Suppressor macrophage treated with lipopolysaccharide for 4 hours (primary cell): ENCODE measurements at regions not wholly inside any gene's neighbourhood (a gene's known extent, or its start where the extent isn't known, plus 50 kb on each side); places are given as distances from the start of the nearest gene placed in this dataset.
"Not testable (repeated sequence)": the region's sequence is repeated elsewhere in the genome, so short reads cannot be mapped to it uniquely, and the experiment has no call there.

ENCODE experiments used
- DNase-seq: peaks from one replicate; pipeline ENCODE4 v3.0.0-alpha.2; 2020

DNA sequence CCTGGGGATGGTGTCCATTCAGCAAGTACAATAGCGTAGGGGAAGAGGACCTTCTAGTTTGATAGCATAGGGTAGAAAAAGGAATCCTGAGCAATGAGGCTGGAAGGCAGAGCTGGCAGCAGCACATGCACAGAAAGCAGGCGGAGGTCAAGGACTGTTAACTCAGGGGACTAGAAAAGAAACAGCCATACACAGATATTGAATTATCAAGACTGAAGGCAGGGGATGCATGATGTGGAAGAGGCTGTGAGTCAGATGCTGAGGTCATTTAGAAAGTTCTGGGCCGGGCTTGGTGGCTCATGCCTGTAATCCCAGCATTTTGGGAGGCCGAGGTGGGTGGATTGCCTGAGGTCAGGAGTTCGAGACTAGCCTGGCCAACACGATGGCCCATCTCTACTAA lies 65.6 kb downstream of the OPTC start:
- peak; percentile 35 for DNase-seq

DNA sequence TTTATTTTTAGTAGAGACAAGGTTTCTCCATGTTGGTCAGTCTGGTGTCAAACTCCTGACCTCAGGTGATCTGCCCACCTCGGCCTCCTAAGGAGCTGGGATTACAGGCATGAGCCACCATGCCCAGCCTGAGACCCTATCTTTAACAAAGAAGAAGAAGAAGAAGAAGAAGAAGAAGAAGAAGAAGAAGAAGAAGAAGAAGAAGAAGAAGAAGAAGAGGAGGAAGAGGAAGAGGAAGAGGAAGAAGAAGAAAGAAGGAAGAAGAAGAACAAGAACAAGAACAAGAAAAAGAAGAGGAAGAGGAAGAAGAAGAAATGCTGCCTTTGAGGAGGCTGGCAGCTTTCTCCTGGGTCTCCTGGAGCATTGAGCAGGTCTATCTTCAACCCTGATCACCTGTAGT lies 64.9 kb upstream of the ATP2B4 start:
- DNase-seq, result not testable (repeated sequence)

DNA sequence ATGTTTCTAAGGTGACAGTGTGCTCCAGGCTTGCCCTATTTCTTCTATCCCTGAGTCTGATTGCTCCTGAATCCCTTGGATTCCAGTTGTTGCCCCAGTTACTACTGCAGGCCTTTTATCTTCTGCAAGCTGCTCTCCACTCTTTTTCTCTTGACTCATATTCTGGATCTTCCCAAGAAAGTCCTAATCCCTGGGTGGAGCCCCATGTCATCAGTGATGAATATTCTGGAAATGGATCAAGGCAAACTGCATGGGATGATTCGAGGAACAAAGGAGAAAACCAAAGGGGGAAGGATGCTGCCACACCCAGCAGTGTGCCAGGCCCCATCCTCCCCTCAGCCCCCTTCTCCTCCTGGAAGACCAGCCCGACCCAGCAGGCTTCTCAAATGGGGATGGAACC lies 63.3 kb upstream of the ATP2B4 start:
- no peak for DNase-seq

DNA sequence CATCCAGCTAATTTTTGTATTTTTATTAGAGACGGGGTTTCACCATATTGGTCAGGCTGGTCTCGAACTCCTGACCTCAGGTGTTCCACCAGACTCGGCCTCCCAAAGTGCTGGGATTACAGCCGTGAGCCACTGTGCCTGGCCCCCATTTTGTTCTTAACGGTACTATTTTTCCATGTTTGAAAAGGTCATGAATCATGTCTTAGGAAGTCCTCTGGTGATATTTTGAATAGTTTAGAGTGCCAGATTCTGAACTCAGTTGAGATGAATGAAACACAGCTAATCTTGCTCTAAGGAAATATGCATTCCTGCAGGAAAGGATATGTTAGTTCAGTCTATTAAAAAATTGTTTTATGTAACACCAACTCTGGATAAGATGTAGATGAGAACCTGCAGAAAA lies 62.6 kb upstream of the ATP2B4 start:
- no peak for DNase-seq

DNA sequence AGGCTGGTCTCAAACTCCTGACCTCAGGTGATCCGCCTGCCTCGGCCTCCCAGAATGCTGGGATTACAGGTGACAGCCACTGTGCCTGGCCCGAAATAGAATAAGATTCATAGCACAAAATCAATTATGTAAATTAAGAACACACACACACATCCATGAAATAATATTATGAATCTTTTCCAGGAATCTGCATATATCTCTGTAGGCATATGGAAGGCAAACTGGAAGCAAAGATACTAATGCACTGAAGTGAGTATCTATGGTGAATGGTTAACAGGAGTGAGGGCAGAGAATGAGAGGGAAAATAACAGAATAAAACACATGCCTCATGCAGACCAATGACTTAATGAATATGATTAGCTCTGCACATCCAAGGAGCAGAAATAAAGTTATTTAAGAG lies 61.6 kb upstream of the ATP2B4 start:
- no peak for DNase-seq

DNA sequence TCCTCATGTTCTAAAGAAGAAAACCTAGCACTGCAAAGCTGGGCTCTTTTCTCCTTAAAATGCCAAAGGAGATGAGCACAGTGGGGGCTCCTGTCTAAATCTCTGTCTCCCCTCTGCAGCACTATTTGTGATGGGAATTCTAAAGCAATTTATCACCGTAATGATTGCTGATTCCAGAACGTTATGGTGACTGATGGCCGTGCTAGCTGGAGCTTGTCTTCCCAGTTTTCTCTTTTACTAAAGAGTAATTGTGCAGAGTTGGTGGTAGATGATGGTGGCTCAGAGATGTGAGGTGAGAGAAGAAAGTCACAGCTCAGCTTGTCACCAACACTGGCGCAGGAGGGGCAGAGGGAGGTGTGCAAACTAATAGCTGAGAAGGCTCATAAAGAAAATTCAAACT lies 60.7 kb upstream of the ATP2B4 start:
- no peak for DNase-seq

DNA sequence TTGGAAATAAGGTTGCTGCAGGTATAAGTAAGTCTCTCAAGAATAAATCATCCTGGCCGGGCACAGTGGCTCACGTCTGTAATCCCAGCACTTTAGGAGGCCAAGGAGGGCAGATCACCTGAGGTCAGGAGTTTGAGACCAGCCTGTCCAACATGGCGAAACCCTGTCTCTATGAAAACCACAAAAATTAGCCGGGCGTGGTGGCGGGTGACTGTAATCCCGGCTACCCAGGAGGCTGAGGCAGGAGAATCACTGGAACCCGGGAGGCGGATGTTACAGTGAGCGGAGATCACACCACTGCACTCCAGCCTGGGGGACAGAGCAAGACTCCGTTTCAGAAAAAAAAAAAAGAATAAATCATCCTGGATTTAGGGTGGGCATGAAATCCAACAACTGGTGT lies 59.7 kb upstream of the ATP2B4 start:
- DNase-seq, result not testable (repeated sequence)

DNA sequence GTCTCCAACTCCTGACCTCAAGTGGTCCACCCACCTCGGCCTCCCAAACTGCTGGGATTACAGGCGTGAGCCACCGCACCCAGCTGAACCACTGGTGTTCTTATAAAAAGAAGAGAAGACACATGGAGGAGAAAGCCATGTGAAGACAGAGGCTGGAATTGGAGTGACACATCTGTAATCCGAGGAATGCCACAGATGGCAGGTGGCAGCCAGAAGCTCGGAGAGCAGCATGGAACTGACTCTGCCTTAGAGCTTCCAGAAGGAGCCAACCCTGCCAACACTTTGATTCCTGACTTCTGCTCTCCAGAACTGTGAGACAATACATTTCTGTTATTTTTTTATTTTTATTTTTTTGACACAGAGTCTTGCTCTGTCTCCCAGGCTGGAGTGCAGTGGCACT lies 59.0 kb upstream of the ATP2B4 start:
- DNase-seq, result no peak

DNA sequence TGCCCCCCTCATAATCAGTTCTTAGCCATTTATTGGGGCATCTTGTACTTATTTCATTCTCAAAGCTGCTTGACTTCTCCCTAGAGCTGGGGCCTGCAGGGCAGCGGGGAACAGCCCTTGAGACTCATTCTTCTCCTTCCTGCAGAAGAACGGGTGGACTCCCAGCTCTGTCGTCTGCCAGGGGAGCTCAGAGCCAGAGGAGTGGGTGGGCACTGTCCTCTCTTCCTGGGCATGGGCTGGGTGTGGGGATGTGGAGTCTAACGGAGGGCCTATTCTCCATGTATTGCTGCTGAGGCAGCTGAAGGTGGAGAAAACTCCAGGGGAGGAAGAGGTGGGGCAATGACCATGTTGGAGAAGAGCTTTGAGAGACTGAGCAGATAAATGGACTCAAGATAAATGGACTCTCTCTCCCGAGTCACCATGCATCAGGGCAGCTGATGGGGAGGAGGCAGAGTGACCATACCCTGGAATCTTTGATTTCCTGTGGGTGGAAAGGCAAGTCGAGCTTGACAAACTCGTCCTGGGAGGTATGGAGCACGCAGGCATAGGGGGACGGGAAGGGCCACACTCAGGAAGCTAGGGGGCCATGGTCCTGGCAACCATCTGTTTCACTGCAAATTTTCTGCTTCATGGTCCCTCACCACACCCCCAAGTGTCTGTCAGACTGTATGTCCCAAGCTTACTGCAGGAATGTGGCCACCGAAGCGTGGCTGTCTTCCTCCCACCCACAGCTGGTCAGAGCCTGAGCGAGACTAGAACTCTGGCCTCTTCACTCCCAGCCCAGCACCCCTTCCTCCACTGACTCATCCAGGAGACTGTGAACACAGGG lies 56.9 kb upstream of the ATP2B4 start:
- no peak for DNase-seq

DNA sequence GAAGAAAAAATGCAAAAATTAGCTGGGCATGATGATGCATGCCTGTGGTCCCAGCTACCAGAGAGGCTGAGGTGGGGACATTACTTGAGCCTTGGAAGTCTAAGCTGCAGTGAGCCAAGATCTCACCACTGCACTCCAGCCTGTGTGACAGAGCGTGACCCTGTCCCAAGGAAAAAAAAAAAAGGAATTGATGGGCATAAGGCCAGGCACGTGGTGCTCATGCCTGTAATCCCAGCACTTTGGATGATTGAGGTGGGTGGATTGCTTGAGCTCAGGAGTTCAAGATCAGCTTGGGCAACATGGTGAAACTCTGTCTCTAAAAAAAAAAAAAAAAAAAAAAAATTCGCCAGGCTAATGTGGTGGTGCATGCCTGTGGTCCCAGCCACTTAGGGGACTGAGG lies 55.8 kb upstream of the ATP2B4 start:
- DNase-seq, result no peak

DNA sequence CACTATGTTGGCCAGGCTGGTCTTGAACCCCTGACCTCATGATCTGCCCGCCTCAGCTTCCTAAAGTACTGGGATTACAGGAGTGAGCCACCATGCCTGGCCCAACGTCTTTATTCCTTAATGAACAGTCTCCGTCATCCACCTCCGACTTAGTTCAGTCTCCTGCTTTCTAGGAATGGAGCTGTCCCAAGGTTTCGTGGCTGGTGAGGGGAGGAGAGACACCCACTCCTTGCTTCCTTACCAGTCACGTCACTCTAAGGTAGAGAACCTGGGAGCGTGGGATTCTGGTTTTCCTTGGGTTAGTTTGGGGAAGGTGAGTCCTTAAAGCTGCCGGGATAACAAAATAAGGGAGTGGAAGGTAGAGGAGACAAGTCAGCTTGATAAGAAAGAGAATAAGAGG lies 55.0 kb upstream of the ATP2B4 start:
- no peak for DNase-seq

DNA sequence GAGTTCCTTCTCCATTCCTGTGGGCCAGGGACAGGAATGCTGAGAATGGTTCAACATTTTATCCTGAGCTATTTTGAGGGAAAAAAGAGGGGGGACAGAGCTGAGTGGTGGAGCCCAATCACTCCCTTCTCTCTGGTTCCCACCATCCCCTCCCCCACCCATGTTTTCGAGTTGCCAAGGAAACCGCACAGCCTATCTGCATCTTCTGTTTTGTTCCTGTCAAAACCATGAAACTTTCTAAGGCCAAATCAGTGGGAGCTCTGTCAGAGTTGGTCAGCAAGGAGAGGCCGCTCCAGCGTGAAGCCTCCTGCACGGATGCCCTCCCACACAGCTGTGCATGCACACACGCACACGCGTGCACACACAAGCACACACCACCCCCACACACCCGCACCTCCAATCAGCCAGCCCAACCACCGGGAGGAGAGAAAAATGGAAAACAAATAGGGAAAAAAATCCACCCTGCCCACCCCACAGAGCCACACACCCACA lies 54.5 kb upstream of the ATP2B4 start:
- no peak for DNase-seq

DNA sequence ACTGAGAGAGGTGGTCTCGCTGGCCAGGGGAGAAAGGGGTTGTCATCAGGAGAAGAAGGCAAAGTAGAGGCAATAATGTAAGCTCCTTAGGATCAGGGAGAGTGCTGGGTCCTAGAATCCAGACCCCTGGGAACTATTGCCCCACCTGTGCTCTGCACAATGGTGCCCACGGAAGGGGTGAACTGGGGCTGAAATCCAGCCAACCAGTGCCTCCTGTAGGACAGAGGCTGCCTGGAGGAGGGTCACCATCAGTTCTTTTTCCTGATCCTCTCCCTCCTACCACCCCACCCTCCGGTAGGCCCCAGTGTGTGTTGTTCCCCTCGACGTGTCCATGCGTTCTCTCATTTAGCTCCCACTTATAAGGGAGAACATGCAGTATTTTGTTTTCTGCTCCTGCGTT lies 52.9 kb upstream of the ATP2B4 start:
- DNase-seq, result no peak
